NCI-H69 (cell line): ENCODE measurements at regions not wholly inside any gene's neighbourhood (a gene's known extent, or its start where the extent isn't known, plus 50 kb on each side); places are given as distances from the start of the nearest gene placed in this dataset.
A peak's percentile ranks its signal among the peaks of the same experiment; 100 is the strongest.
"Not testable (repeated sequence)": the region's sequence is repeated elsewhere in the genome, so short reads cannot be mapped to it uniquely, and the experiment has no call there.

Experiments
- DNase-seq: peaks from one replicate; lab custom pipeline; 2025; lab: John Stamatoyannopoulos, UW

- no peak for DNase-seq
Observed at GRCh38 chr11:91314521-91314920, 910.1 kb upstream of the FAT3 start.

DNA sequence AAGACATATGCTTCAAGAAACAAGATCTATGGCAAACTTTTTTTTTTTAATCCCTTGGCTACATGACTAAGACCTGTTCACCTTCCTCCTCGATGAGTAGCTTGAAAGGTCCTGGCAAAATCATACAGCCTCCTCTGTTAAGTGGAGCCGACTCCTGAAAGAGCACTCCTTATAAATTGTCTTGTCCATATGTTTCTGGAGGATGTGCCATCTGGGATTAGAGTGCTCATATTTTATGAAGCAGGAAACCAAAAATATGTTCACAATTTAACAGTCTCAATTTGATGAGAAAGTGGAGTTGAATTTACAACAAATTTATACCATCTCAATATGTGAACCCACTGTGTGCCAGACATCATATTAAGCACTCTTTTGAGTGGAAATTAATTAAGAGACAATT lies 912.1 kb upstream of the FAT3 start:
- DNase-seq: peak; percentile 67

DNA sequence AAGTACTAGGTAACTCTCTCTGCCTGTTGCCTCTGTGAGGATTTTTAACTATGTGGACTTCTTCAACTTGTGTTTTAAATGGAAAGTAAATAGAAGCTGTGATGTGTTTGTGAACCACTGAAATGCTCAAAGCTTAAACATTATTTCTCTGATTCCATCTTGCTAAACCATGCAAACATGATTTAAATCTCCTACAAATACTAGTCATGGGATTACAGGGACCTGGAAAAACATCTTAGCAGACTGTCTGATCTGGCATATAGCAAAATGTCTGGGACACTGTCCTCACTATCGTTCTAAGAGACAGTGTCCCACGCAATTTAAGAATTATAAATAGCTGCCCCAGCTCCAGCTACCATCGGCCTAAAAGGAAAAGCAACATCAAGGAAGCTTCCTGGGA lies 914.5 kb upstream of the FAT3 start:
- DNase-seq: no peak

GRCh38 chr11:91308069-91308468 lies 916.5 kb upstream of the FAT3 start:
- DNase-seq: peak; percentile 93

- peak; percentile 63 for DNase-seq
Observed at GRCh38 chr11:91305402-91305801, 919.2 kb upstream of the FAT3 start.

DNA sequence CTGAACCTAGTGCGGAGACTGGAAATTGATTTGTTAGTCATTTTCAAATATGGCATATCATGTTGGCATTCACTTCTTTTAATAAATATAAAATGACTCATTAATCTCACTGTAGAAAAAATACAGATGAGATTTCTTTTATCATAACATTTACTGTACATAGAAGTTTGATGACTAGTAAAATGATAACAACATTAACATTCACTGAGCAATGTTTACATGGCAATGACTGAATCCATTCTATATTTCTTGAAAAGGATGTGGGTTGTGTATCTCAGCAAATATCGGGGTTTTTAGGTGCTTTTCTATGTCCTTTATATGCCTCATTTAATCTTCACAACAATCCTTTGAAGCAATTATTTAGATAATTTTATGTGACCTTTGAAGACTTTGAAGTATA lies 920.9 kb upstream of the FAT3 start:
- DNase-seq: no peak

DNA sequence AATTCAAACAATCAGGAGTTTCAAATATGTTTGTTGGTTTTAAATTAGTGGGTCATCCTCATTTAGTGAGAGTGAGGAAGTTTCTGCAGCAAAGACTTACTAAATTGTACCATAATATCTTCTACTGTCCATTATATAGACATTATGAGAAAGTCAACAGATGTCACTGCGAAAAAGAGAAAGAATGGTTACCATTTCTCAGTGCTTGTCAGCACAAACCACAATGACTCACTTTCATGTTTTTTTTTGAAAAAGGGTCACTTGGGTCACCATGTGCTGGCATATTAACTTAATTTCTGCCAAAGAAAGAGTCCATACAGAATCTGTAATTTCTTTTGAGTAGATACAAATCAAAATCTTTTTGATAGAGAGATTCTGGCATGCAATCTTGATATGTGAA lies 924.6 kb upstream of the FAT3 start:
- no peak for DNase-seq

- DNase-seq: no peak
Observed at GRCh38 chr11:91296629-91297028, 928.0 kb upstream of the FAT3 start.

- no peak for DNase-seq
Observed at GRCh38 chr11:91295591-91295990, 929.0 kb upstream of the FAT3 start.

DNA sequence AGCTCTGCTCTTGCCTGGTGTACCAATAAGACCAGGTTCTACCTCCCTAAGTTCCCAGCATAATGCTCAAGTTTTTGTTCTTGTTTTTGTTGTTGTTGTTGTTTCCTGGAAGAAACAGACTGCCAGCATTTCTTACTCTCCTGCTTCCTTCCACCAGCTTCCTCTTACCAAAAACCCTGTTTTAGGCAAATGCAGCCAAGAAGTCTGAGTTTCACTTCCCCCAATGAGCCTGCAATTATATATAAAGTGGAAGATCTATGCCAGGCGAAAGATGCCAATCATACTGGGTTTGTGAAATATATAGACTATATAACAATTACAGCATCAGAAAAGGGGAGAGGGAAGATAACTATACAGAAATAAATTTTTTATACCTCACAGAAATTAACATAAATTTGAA lies 931.5 kb upstream of the FAT3 start:
- no peak for DNase-seq

DNA sequence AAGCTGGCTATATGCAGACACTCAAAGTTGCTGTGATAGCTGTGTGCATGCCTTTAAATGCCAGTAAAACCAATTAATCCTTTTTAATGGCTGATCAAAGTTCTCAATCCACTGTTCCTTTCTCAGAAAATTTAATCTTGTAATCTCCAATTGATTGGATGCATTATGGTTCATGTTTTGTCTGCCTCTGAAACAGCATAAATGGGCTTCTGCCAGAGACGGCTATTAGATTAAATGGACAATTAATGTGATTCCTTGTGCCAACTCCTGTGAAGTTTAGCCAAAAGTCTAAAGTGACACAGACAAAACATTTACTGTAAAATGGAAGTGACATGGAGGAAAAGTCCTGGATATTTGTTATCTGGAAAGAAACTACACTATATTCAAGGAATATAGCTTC lies 952.5 kb upstream of the FAT3 start:
- DNase-seq: no peak

DNA sequence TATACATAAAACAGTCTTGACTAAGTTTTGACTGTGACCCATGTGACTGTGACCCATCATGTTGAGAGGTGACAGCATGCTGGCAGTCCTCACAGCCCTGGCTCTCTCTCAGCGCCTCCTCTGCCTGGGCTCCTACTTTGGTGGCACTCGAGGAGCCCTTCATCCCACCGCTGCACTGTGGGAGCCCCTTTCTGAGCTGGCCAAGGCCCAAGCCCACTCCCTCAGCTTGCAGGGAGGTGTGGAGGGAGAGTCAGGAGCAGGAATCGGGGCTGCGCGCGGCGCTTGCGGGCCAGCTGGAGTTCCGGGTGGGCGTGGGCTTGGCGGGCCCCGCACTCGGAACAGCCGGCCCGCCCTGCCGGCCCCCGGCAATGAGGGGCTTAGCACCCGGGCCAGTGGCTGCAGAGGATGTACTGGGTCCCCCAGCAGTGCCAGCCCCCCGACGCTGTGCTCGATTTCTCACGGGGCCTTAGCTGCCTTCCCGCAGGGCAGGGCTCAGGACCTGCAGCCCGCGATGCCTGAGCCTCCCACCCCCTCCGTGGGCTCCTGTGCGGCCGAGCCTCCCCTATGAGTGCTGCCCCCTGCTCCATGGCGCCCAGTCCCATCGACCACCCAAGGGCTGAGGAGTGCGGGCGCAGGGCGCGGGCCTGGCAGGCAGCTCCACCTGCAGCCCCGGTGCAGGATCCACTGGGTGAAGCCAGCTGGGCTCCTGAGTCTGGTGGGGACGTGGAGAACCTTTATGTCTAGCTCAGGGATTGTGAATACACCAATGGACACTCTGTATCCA lies 955.9 kb upstream of the FAT3 start:
- DNase-seq: not testable (repeated sequence)

DNA sequence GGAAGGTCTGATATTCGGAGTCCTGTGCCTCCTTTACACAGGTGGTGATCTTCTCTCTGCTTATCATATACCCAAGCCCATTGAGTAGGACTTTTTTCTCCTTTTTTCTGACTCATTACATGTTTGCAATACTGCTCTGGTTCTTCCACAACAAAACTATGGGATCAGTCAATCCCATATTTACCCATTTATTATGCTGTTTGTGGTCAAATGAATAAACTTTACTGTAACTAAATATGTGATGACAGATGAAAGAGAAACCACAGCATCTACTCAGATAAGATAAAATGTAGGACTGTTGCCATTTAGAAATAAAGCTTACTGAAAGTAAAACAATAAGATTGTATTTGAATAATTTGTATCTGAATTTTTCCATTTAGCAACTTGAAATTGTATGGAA lies 958.7 kb upstream of the FAT3 start:
- no peak for DNase-seq

- DNase-seq: no peak
Observed at GRCh38 chr11:91264481-91264880, 960.1 kb upstream of the FAT3 start.

DNA sequence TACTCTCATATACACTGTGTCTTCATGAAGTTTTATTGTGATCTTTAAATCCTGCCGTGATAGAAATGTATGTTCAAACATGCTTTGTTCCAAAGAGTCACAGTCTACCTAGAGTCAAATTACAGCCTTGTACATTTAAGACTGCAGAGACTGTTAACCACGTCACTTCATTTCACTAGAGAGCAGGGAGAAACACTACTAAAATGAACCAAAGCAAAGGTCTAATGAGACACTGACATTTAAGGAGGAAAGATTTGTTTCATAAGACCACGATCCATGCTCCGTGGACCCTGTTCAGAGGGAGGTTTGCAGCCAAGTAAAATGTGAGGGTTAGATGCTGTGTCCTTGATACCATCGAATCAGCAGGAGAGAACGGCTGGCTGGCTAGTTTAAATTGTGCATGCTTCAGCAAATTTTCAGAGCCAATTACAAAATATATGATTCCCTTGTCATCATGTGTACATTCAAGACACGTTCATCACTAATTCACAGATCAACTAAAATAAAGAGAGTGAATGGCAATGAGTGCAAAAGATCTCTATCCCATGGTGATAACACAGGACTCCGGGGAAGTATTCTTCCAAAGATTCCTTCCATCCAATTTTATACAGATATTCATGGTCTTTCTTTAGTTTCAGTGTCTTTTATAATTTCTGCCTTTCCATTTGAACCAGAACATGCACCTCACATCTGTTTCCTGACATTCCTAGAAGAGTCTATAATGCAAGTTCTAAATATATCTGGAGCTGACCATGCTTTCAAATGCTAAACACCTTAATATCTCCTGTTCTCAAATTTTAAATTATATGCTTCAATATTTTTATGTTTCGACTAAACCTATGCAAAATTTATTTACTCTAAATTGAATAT lies 960.9 kb upstream of the FAT3 start:
- peak; percentile 74 for DNase-seq

DNA sequence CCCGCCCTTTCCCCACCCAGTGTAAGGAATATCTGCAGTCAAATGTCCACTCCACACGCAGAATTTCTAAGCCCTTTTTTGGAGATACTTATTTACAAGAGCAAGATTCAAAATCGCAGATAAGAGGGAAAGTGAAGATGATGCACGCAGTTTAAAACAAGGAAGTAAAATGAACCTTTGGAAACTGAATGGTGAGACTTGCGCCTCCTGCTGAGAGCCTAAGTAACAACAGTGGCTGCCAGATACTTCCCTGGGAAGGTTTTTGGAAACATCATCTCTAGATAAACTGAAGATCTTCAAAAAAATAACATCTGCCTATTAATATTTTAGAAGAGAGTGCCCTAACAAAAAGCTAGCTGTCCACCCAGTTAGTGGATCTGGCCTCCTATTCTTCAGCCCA lies 963.1 kb upstream of the FAT3 start:
- DNase-seq: peak; percentile 11

DNA sequence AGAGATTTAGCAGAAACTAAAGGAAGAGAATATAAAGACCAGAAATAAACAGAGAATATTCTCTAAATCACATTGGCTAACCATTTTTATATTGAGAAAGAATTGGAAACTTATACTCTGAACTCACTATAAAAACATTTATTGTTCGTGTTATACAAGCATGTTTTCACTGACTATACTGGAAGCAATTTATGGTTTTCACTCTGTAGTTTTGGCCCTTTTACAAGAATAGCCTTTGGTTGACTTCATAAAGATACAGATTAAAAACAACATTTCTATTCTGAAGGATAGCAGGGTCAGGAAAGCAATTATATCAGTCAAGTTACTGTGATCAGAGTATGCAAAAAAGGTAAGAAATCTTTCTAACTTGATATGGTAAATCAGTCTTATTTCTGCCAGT lies 965.7 kb upstream of the FAT3 start:
- no peak for DNase-seq

DNA sequence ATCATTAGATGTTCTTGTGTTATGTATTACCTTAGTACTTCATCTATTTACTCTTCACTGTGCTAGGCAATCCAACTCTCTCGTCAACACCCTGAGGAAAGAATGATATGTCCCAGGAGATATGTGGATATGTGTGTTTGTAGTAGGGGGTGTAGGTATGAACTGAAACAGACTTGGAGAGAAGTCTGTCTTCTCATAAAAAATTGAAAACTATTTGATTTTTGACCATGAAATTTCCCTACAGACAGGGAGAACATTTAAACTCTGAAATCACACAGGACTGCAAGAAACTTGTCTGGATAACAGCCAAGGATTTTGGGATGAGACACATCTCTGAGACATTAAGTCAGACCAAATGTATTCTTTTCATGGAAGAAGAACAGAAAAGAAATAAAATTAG lies 967.0 kb upstream of the FAT3 start:
- no peak for DNase-seq

- DNase-seq: peak; percentile 78
Observed at GRCh38 chr11:91248199-91248807, 976.3 kb upstream of the FAT3 start.

DNA sequence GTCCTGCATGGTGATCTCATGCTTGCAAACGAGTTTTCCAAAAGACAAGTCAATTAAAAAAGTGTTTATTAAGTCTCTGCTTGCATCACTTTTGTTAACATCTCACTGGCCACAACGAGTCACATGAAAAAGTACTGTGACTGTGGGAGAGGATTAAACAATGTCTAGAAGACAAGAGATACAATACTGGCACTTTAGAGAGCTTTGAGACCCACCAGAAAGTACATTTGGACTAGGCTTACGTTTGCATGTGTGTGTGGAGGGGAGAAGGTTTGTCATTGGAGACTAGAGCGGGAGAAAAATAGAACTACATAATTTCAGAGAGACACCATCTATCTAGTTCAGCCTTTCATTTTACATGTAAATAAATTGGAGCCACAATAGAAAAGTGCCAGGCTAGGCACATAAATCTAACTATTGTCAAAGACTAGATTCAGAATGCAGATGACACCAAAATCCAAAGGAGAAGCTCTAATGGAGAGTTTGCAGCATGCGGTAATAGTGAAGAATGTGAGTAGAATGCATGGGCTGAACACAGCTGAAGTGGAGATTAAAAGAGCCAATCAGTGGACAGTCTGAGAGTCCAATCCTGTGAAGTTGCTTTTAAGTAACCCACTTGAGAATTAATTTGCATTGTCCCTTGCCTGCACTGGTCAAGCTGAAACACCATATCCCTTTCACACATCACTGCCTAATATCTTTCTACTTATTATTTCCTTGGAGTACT lies 977.4 kb upstream of the FAT3 start:
- no peak for DNase-seq

DNA sequence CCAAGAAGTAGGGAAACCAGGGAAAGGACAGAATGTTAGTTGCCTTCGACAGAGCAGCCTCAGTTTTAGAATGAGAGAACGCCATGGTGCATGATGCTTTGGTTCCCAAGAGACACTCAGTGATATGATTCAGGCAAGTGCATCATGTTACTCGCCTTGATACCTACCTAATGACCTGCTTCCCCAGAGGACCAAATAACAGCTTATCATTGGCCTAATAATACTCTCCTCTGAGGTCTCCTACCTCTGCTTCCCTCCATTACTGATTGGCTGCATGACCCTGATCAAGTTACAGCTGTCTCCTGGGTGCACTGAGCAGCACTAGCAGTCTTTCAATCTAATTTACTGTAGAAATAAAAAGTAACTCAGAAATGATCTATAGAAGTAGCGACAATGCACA lies 979.7 kb upstream of the FAT3 start:
- peak; percentile 13 for DNase-seq

- no peak for DNase-seq
Observed at GRCh38 chr11:91243630-91244029, 981.0 kb upstream of the FAT3 start.
